ENCODE measurements at regions not wholly inside any gene's neighbourhood (a gene's known extent, or its start where the extent isn't known, plus 50 kb on each side); places are given as distances from the start of the nearest gene placed in this dataset.
"Not testable (repeated sequence)": the region's sequence is repeated elsewhere in the genome, so short reads cannot be mapped to it uniquely, and the experiment has no call there.

DNA sequence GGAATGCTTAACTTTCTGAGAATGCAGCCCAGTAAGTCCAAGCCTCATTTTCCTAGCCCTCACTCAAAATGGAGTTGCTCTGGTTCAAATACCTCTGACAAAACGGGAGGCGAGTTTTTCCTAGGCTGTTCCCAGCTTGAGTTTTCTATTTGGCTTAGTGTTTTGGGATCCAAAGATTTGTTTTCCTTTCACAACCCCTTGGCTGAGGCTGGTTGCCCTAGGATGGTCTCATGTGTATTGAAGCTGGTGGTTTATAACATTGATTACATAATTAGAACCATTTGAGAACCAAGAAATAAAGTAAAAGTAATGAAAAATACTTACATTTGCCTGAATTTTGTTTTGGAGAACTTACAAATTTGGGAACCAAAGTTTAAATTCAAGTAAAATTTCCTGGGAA lies 611.1 kb upstream of the LUZP2 start:
- H3K4me3 ChIP-seq (ENCODE audit: control insufficient read depth, low read depth, low read length) = no peak overlapping the region
- DNase-seq (ENCODE audit: low read depth) = no peak
- TF ChIP-seq, protein P1, sequence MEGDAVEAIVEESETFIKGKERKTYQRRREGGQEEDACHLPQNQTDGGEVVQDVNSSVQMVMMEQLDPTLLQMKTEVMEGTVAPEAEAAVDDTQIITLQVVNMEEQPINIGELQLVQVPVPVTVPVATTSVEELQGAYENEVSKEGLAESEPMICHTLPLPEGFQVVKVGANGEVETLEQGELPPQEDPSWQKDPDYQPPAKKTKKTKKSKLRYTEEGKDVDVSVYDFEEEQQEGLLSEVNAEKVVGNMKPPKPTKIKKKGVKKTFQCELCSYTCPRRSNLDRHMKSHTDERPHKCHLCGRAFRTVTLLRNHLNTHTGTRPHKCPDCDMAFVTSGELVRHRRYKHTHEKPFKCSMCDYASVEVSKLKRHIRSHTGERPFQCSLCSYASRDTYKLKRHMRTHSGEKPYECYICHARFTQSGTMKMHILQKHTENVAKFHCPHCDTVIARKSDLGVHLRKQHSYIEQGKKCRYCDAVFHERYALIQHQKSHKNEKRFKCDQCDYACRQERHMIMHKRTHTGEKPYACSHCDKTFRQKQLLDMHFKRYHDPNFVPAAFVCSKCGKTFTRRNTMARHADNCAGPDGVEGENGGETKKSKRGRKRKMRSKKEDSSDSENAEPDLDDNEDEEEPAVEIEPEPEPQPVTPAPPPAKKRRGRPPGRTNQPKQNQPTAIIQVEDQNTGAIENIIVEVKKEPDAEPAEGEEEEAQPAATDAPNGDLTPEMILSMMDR (IDR thresholded peaks at IDR 0.05; ENCODE audit: control insufficient read depth, insufficient read depth, low read depth, low read length, missing control alignments) = no peak

DNA sequence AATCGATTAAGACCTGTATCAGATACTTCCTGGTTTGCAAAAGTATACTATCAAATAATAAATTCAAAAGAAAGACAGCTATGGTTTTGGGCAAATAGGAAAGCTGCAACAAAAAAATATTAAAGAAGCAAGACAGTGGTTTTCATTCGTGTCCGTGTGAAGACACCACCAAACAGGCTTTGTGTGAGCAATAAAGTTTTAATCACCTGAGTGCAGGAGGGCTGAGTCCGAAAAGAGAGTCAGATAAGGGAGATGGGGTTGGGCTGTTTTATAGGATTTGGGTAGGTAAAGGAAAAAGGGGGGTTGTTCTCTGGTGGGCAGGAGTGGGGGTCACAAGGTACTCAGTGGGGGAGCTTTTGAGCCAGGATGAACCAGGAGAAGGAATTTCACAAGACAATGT lies 609.7 kb upstream of the LUZP2 start:
- DNase-seq (ENCODE audit: low read depth); H3K4me3 ChIP-seq (ENCODE audit: control insufficient read depth, low read depth, low read length): not testable (repeated sequence)

DNA sequence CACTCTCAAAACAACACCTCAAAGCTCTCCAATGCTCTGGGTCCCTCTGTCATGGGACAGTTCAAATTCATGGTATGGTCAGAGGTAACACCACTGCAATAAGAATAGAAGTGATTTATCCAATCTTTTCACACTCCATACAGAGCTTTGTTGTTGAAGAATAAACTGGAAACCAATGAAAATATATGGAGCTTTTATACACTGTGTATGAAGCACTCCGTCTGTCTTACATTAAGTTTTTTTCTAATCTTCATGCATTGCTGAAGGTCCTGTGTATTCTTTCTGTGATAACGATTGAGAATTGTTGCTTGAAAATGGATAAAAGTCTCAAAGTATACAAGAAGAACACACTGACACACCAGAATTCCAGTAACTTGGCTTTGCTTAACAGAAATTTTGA lies 603.7 kb upstream of the LUZP2 start:
- TF ChIP-seq, protein P1 (IDR thresholded peaks at IDR 0.05; ENCODE audit: control insufficient read depth, insufficient read depth, low read depth, low read length, missing control alignments) = no peak
- DNase-seq (ENCODE audit: low read depth) = no peak
- H3K4me3 ChIP-seq (ENCODE audit: control insufficient read depth, low read depth, low read length) = no peak overlapping the region

DNA sequence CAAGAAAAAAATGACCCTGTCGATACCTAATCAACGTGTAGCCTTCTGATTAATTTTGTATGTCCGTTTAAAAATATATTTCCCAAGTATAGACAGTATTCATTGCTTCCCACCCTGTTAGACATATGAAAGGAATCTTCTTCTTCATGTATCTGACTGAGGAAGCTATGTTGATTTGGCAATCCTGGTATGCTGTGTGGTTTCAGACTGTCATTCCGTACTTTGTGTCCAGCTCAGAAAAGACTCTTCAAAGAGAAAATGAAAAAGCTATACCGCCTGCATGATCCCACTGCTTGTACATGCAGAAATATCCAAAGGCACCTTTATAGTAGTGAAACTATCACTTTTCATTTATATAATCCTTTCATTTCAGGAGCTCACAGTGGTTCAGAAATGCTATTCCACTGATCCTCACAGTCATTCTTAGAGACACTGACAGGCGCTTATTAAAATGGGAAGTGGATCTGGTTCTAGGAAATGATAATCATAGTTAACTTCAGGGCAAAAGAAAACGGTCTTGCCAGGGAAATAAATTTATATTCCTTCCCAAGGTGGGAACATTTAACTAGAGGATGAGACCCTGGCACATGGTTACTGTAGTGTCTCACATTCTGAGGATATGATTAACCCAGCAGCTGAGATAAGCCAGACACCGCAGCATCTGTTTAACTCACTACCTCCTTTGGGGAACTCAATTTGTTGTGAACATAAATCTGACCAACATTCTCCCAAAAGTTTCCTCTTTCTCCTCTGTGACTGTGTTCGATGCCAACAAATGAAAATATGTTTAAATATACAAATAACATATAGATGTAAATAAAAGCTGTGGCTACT lies 599.2 kb upstream of the LUZP2 start:
- peak; percentile 31 for DNase-seq (ENCODE audit: low read depth)
- no peak overlapping the region for H3K4me3 ChIP-seq (ENCODE audit: control insufficient read depth, low read depth, low read length)
- TF ChIP-seq, protein P1 (IDR thresholded peaks at IDR 0.05; ENCODE audit: control insufficient read depth, insufficient read depth, low read depth, low read length, missing control alignments) = no peak

DNA sequence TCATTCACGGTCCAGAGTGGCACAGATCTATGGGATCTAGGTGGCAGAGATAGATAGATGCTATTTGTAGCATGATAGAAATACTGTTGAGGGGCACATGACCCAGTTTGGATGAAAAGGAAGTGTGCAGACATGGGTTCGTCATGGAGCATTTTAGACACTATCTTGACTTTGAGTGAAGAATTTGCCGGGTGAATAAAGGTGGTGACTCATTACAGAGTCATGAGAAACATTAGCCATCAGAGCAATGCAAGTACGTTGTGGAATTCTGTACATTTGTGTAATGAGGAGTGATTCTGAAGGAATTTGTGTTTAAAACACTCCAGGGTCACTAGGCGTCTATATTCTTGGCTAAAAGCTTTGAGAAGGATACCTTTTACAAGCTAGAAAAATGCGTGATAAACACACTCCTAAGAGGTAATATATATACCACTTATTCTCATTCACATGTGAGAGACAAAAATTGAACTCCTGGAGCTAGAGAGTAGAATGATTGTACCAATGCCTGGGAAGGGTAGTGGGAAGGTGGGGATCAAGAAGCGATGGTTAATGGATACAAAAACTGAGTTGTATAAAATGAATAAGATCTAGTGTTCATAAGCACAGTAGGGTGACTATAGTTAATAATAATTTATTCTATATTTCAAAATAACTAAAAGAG lies 593.7 kb upstream of the LUZP2 start:
- DNase-seq (ENCODE audit: low read depth) = peak; percentile 21
- TF ChIP-seq, protein P1 (IDR thresholded peaks at IDR 0.05; ENCODE audit: control insufficient read depth, insufficient read depth, low read depth, low read length, missing control alignments) = no peak
- H3K4me3 ChIP-seq (ENCODE audit: control insufficient read depth, low read depth, low read length) = no peak overlapping the region

DNA sequence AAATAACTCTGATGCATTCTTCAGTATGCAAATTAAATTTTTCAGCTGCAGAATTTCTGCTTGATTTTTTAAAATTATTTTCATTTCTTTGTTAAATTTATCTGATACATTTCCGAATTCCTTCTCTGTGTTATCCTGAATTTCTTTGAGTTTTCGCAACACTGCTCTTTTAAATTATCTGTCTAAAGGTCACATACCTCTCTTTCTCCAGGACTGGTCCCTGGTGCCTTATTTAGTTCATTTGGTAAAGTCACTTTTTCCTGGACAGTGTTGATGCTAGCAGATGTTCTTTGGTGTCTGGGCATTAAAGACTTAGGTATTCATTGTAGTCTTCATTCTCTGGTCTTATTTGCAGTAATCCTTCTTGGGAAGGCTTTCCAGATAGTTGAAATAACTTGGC lies 577.4 kb upstream of the LUZP2 start:
- TF ChIP-seq, protein P1 (IDR thresholded peaks at IDR 0.05; ENCODE audit: control insufficient read depth, insufficient read depth, low read depth, low read length, missing control alignments) = no peak

DNA sequence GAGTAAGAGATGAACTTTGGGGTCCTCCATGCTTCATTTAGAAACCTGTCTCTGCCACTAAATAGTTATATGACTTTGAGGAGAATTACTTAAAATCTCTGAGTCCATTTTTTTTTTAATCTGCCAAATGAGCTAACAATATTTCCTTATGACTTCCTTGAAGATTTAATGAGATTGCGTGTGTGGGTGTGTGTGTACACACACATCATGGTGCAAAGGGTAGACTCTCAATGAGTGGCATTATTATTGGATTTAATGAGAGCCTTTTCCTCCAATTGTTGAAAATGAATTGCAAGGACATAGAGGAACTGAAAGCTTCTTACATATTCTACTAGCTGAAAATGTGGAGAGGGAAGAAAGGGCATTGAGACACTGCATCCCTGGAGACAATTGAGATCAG lies 573.5 kb upstream of the LUZP2 start:
- TF ChIP-seq, protein P1 (IDR thresholded peaks at IDR 0.05; ENCODE audit: control insufficient read depth, insufficient read depth, low read depth, low read length, missing control alignments) = no peak
- DNase-seq (ENCODE audit: low read depth) = no peak
- H3K4me3 ChIP-seq (ENCODE audit: control insufficient read depth, low read depth, low read length) = no peak overlapping the region

More for the DNA sequence above, 577.4 kb upstream of the LUZP2 start:
- no peak overlapping the region for H3K4me3 ChIP-seq (ENCODE audit: control insufficient read depth, low read depth, low read length)
- no peak for DNase-seq (ENCODE audit: low read depth)

All from AG09309 (cell line).